ENCODE measurements at regions not wholly inside any gene's neighbourhood (a gene's known extent, or its start where the extent isn't known, plus 50 kb on each side); places are given as distances from the start of the nearest gene placed in this dataset.
"Not testable (repeated sequence)": the region's sequence is repeated elsewhere in the genome, so short reads cannot be mapped to it uniquely, and the experiment has no call there.

- DNase-seq (ENCODE audit: insufficient read length, low spot score); FAIRE-seq: not testable (repeated sequence)
These were observed 215.0 kb downstream of the STIM2 start for GRCh38 chr4:27075603-27076002.

- no peak for TF ChIP-seq CTCF (IDR thresholded peaks at IDR 0.05; ENCODE audit: insufficient read depth, missing control alignments)
These were observed 218.4 kb downstream of the STIM2 start for GRCh38 chr4:27078934-27079455.

GRCh38 chr4:27081675-27082586 lies 221.3 kb downstream of the STIM2 start:
- no peak for TF ChIP-seq CTCF (IDR thresholded peaks at IDR 0.05; ENCODE audit: insufficient read depth, missing control alignments)
- FAIRE-seq: no peak
- DNase-seq (ENCODE audit: insufficient read length, low spot score): no peak

More at GRCh38 chr4:27078934-27079455, 218.4 kb downstream of the STIM2 start:
- DNase-seq (ENCODE audit: insufficient read length, low spot score): no peak
- no peak for FAIRE-seq

GRCh38 chr4:27082776-27083175 lies 222.1 kb downstream of the STIM2 start:
- TF ChIP-seq CTCF (IDR thresholded peaks at IDR 0.05; ENCODE audit: insufficient read depth, missing control alignments): no peak
- FAIRE-seq: no peak
- DNase-seq (ENCODE audit: insufficient read length, low spot score): no peak

- FAIRE-seq: no peak
- peak; percentile 33 for TF ChIP-seq CTCF (IDR thresholded peaks at IDR 0.05; ENCODE audit: insufficient read depth, missing control alignments)
- peak; percentile 38 for DNase-seq (ENCODE audit: insufficient read length, low spot score)
These were observed 224.2 kb downstream of the STIM2 start for GRCh38 chr4:27084685-27085361.

GRCh38 chr4:27085396-27085795 lies 224.8 kb downstream of the STIM2 start:
- FAIRE-seq (no peak), DNase-seq (ENCODE audit: insufficient read length, low spot score) (no peak)
- no peak for TF ChIP-seq CTCF (IDR thresholded peaks at IDR 0.05; ENCODE audit: insufficient read depth, missing control alignments)

- no peak for TF ChIP-seq CTCF (IDR thresholded peaks at IDR 0.05; ENCODE audit: insufficient read depth, missing control alignments)
- DNase-seq (ENCODE audit: insufficient read length, low spot score) (no peak), FAIRE-seq (no peak)
These were observed 226.8 kb downstream of the STIM2 start for GRCh38 chr4:27087306-27088045.
